ENCODE measurements at regions not wholly inside any gene's neighbourhood (a gene's known extent, or its start where the extent isn't known, plus 50 kb on each side); places are given as distances from the start of the nearest gene placed in this dataset.

GRCh38 chr10:85026878-85027467, 698.6 kb downstream of the CCSER2 start:
- Histone ChIP-seq H3K9ac (ENCODE audit: insufficient read depth, low read length, poor library complexity, severe bottlenecking) (no peak overlapping the region), H3K27ac (ENCODE audit: low read depth in 1 of 2, low read length in 2 of 2) (no peak overlapping the region), H3K79me2 (ENCODE audit: insufficient read depth, low read length) (no peaks in the 10 kb centered on the region), H3K9me3 (replicated peaks in 1 of 2; ENCODE audit: control insufficient read depth in 1 of 2, insufficient read depth in 1 of 2, low read length in 2 of 2) (peaks cover 0 to 6% of the 10 kb centered on the region in 2 donors), H4K20me1 (ENCODE audit: insufficient read depth, low read length) (no peaks in the 10 kb centered on the region), H3K36me3 (replicated peaks in 1 of 2; ENCODE audit: control insufficient read depth in 1 of 2, insufficient read depth in 2 of 2, low read length in 2 of 2) (no peaks in the 10 kb centered on the region), H3K4me2 (replicated peaks; ENCODE audit: extremely low read depth, low read length, poor library complexity, severe bottlenecking) (no peak overlapping the region), H3K4me1 (ENCODE audit: control insufficient read depth in 1 of 2, insufficient read depth in 2 of 2, low read length in 2 of 2) (no peaks in the 10 kb centered on the region), H3K4me3 (replicated peaks in 1 of 3; ENCODE audit: low read depth in 2 of 3, low read length in 3 of 3) (no peak overlapping the region), H3K27me3 (ENCODE audit: control insufficient read depth in 2 of 2, insufficient read depth in 2 of 2, low read length in 2 of 2) (no peaks in the 10 kb centered on the region), H2AFZ (ENCODE audit: insufficient read depth, low read depth, low read length, poor library complexity, severe bottlenecking) (no peak overlapping the region)
- DNase-seq = no peak
- Mint-ChIP-seq H3K36me3 (no peaks in the 10 kb centered on the region), H3K27me3 (ENCODE audit: low read depth in 3 of 3) (no peaks in the 10 kb centered on the region), H3K4me3 (no peak overlapping the region), H3K27ac (no peak overlapping the region), H3K4me1 (no peaks in the 10 kb centered on the region), H3K9me3 (peaks cover 0 to 17% (median 3%) of the 10 kb centered on the region in 7 donors)
- intact Hi-C loops (cut with micrococcal nuclease) = no loop called here
- TF ChIP-seq CTCF (IDR thresholded peaks at IDR 0.05) = no peak

GRCh38 chr10:85032981-85033380, 704.6 kb downstream of the CCSER2 start:
- no peaks in the 10 kb centered on the region for H4K20me1 ChIP-seq (ENCODE audit: insufficient read depth, low read length)
- no peak for DNase-seq
- no CpG with 5 or more reads among the region's 1 CpG for WGBS (ENCODE audit: insufficient coverage)

More at GRCh38 chr10:85032981-85033380, 704.6 kb downstream of the CCSER2 start:
- H3K79me2 ChIP-seq (ENCODE audit: insufficient read depth, low read length) = no peaks in the 10 kb centered on the region
- no peak overlapping the region for H3K4me3 ChIP-seq (replicated peaks in 1 of 3; ENCODE audit: low read depth in 2 of 3, low read length in 3 of 3)
- no peak overlapping the region for H3K27ac Mint-ChIP-seq
- H3K27me3 Mint-ChIP-seq (ENCODE audit: low read depth in 3 of 3) = peaks cover 0 to 2% (median 0%) of the 10 kb centered on the region in 3 donors
- no peaks in the 10 kb centered on the region for H3K36me3 ChIP-seq (replicated peaks in 1 of 2; ENCODE audit: control insufficient read depth in 1 of 2, insufficient read depth in 2 of 2, low read length in 2 of 2)
- H3K36me3 Mint-ChIP-seq = no peaks in the 10 kb centered on the region
- no peaks in the 10 kb centered on the region for H3K4me1 ChIP-seq (ENCODE audit: control insufficient read depth in 1 of 2, insufficient read depth in 2 of 2, low read length in 2 of 2)
- no peak overlapping the region for H3K4me2 ChIP-seq (replicated peaks; ENCODE audit: extremely low read depth, low read length, poor library complexity, severe bottlenecking)
- H3K27ac ChIP-seq (ENCODE audit: low read depth in 1 of 2, low read length in 2 of 2) = no peak overlapping the region
- intact Hi-C loops (cut with micrococcal nuclease) = no loop called here
- no peaks in the 10 kb centered on the region for H3K4me1 Mint-ChIP-seq
- TF ChIP-seq CTCF (IDR thresholded peaks at IDR 0.05) = no peak
- no peak overlapping the region for H3K4me3 Mint-ChIP-seq
- no peak overlapping the region for H3K9ac ChIP-seq (ENCODE audit: insufficient read depth, low read length, poor library complexity, severe bottlenecking)
- peaks cover 7 to 9% of the 10 kb centered on the region in 2 donors for H3K9me3 ChIP-seq (replicated peaks in 1 of 2; ENCODE audit: control insufficient read depth in 1 of 2, insufficient read depth in 1 of 2, low read length in 2 of 2)
- no peaks in the 10 kb centered on the region for H3K27me3 ChIP-seq (ENCODE audit: control insufficient read depth in 2 of 2, insufficient read depth in 2 of 2, low read length in 2 of 2)
- no peak overlapping the region for H2AFZ ChIP-seq (ENCODE audit: insufficient read depth, low read depth, low read length, poor library complexity, severe bottlenecking)
- H3K9me3 Mint-ChIP-seq = peaks cover 2 to 27% (median 12%) of the 10 kb centered on the region in 7 donors
